ENCODE measurements at regions not wholly inside any gene's neighbourhood (a gene's known extent, or its start where the extent isn't known, plus 50 kb on each side); places are given as distances from the start of the nearest gene placed in this dataset.

DNA sequence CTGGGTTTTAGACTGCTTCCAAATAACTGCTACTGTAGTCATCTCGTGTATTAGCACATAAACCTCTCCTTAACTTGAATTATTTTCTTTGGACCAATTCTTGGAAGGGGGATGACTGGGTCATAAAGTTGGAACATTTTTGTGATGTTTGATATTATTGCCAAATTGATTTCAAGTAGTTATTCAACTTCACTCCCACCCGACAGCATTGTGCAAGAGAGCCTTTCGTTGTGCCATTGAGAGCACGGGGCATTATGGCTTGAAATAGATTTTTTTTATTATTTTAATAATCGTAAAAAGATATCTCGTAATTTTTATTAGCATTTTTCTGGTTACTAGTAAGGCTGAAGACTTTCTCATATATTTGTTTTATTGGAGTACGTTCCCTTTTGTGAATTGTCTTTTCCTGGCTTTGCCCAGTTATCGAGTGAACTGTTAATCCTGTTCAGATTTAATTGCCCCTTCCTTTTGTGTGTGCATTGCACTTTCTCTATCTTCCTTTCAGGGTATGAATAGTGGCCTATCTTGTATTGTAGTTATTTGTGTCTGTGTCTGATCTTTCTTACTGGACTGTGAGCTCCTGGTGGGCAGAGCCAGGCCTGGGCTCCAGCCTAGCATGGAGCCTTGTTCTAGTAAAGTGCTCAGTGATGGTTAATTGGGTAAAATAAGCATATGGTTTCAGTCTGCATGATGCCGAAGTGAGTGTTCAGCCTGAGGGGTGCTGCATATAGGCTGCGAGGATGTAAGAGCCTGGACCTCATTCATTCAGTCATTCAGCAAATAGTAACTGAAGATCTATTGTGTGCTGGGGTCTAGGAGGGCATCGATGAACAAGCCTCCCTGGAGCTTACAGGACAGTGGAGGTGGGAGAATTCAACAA is 93.5 kb upstream of the SHB start:
- no peaks in the 10 kb centered on the region for H3K36me3 Mint-ChIP-seq (ENCODE audit: insufficient read depth in 1 of 3, low read depth in 3 of 3)

More for the DNA sequence above, 93.5 kb upstream of the SHB start:
- peaks cover 54% of the 10 kb centered on the region for H3K27me3 Mint-ChIP-seq (ENCODE audit: low read depth)
- H3K27ac Mint-ChIP-seq: no peak overlapping the region
- Histone ChIP-seq H3K79me2 (ENCODE audit: insufficient read depth, low read length) (no peaks in the 10 kb centered on the region), H3K79me1 (ENCODE audit: insufficient read depth, low read depth, low read length, poor library complexity, severe bottlenecking) (no peaks in the 10 kb centered on the region), H4K20me1 (ENCODE audit: control insufficient read depth, insufficient read depth, insufficient read length) (no peaks in the 10 kb centered on the region), H3K9me3 (ENCODE audit: control insufficient read depth, low read depth, low read length) (no peaks in the 10 kb centered on the region), H2AFZ (ENCODE audit: low read length) (no peak overlapping the region), H3K18ac (ENCODE audit: insufficient read length, low read depth, low read length) (no peak overlapping the region), H2BK120ac (ENCODE audit: low read depth, low read length, poor library complexity, severe bottlenecking) (no peak overlapping the region), H3K56ac (ENCODE audit: insufficient read length, low read depth, low read length) (no peak overlapping the region), H2BK20ac (ENCODE audit: low read depth, low read length, poor library complexity, severe bottlenecking) (no peak overlapping the region), H2AK5ac (ENCODE audit: insufficient read length, low read length) (no peak overlapping the region), H2BK5ac (ENCODE audit: insufficient read length, low read length) (no peak overlapping the region), H3K27ac (ENCODE audit: insufficient read length, low read depth, low read length) (no peak overlapping the region), H3K14ac (ENCODE audit: insufficient read depth, low read length) (no peak overlapping the region), H3K9ac (ENCODE audit: extremely low read depth, insufficient read length, low read length) (no peak overlapping the region), H3K4me1 (ENCODE audit: insufficient read depth, low read length) (no peaks in the 10 kb centered on the region), H4K5ac (ENCODE audit: insufficient read length, low read depth, low read length) (no peak overlapping the region), H3T11ph (ENCODE audit: low read length) (no peak overlapping the region), H4K91ac (ENCODE audit: insufficient read length, low read depth, low read length) (no peak overlapping the region), H3K27me3 (ENCODE audit: insufficient read depth, low read length) (no peaks in the 10 kb centered on the region), H3K23ac (ENCODE audit: insufficient read length, low read depth, low read length) (no peak overlapping the region), H3K4ac (ENCODE audit: low read depth, low read length) (no peak overlapping the region), H3K4me2 (ENCODE audit: insufficient read depth, insufficient read length, low read length) (no peak overlapping the region), H3K23me2 (ENCODE audit: insufficient read length, low read depth, low read length, poor library complexity, severe bottlenecking) (no peaks in the 10 kb centered on the region), H4K8ac (replicated peaks; ENCODE audit: insufficient read length, low read depth, low read length) (no peak overlapping the region), H2BK15ac (ENCODE audit: low read depth, low read length) (no peak overlapping the region), H2BK12ac (ENCODE audit: insufficient read length, low read depth, low read length) (no peak overlapping the region)
- H3K4me1 Mint-ChIP-seq: peaks cover 0 to 2% of the 10 kb centered on the region in 2 experiments; a peak in 2 of 4 replicates
- H3K9me3 Mint-ChIP-seq: no peaks in the 10 kb centered on the region
- H3K4me3 Mint-ChIP-seq: no peak overlapping the region
- WGBS (ENCODE audit: extremely low coverage, insufficient read length, low lambda C conversion rate): no CpG with 5 or more reads among the region's 11 CpGs
- DNase-seq: no peak
- no peak for TF ChIP-seq CTCF (conservative IDR thresholded peaks at IDR 0.05)

Data from H9 (cell line).